SH-SY5Y (cell line): ENCODE measurements at regions not wholly inside any gene's neighbourhood (a gene's known extent, or its start where the extent isn't known, plus 50 kb on each side); places are given as distances from the start of the nearest gene placed in this dataset.

ENCODE experiments used
- GATA2 ChIP-seq: IDR thresholded peaks from 2 replicates; pipeline ENCODE4 v1.6.1; 2011; ENCODE audit warnings: mild to moderate bottlenecking, low read depth, low read length
- GATA3 ChIP-seq: IDR thresholded peaks from 2 replicates; pipeline ENCODE4 v1.6.1; 2011; ENCODE audit warnings: low read depth, mild to moderate bottlenecking, low read length, moderate library complexity

GRCh38 chr2:15820257-15820566 is 120.1 kb upstream of the MYCN start:
- TF ChIP-seq GATA2, result no peak
- no peak for TF ChIP-seq GATA3
